IMR-90 (cell line): ENCODE measurements at regions not wholly inside any gene's neighbourhood (a gene's known extent, or its start where the extent isn't known, plus 50 kb on each side); places are given as distances from the start of the nearest gene placed in this dataset.

ENCODE experiments used
- ATAC-seq: fragments of 200-7000 bp; cut with Tn5 transposase; 2 replicates; pipeline ENCODE4 v1.9.1; 2020; ENCODE audit warnings: low read depth, mild to moderate bottlenecking, moderate library complexity
- BruUV-seq: library from RNA; stranded (reverse); fragments of 400-500 nt; replicated peaks from 2 replicates; lab custom pipeline; 2021; lab: Mats Ljungman, UMichigan
- CTCF ChIA-PET: fragments of 300-600 bp; formaldehyde crosslinking; extraction: SDS; loops from one replicate; lab custom pipeline; 2021; ENCODE audit warnings: antibody characterized with exemption; lab: Yijun Ruan, JAX
- POLR2A ChIA-PET: fragments of 300-600 bp; sonication (Branson Sonifier 250); formaldehyde crosslinking; loops from one replicate; lab custom pipeline; 2022; ENCODE audit warnings: antibody characterized with exemption; ENCODE audit not compliant: unreplicated experiment; lab: Charles Lee
- DNase-seq: peaks from one replicate; pipeline ENCODE4 v3.0.0; 2013
- H2AFZ ChIP-seq: replicated peaks from 2 replicates; pipeline ENCODE3; 2013; ENCODE audit warnings: low read length, mild to moderate bottlenecking; ENCODE audit not compliant: poor library complexity
- H2AK5ac ChIP-seq: 2 replicates; pipeline ENCODE4 v1.6.1; 2013; ENCODE audit warnings: low read depth, low read length, inconsistent platforms
- H2AK9ac ChIP-seq: replicated peaks from 2 replicates; pipeline ENCODE3; 2013; ENCODE audit warnings: mild to moderate bottlenecking, low read depth, low read length, moderate library complexity; ENCODE audit not compliant: poor library complexity
- H2BK120ac ChIP-seq: 2 replicates; pipeline ENCODE4 v1.6.1; 2013; ENCODE audit warnings: low read depth, low read length, inconsistent platforms
- H2BK15ac ChIP-seq: 3 replicates; pipeline ENCODE4 v1.6.1; 2013; ENCODE audit warnings: low read depth, low read length, inconsistent platforms
- H2BK20ac ChIP-seq: 2 replicates; pipeline ENCODE4 v1.6.1; 2013; ENCODE audit warnings: low read depth, mild to moderate bottlenecking, inconsistent platforms, low read length, moderate library complexity
- H2BK5ac ChIP-seq: 2 replicates; pipeline ENCODE4 v1.6.1; 2013; ENCODE audit warnings: mild to moderate bottlenecking, low read depth, low read length, inconsistent platforms; ENCODE audit not compliant: poor library complexity, severe bottlenecking
- H3K14ac ChIP-seq: replicated peaks from 2 replicates; pipeline ENCODE4 v1.6.1; 2013; ENCODE audit warnings: low read depth, low read length, inconsistent platforms
- H3K18ac ChIP-seq: 2 replicates; pipeline ENCODE4 v1.6.1; 2013; ENCODE audit warnings: low read depth, low read length, control low read depth
- H3K23ac ChIP-seq: 2 replicates; pipeline ENCODE4 v1.6.1; 2013; ENCODE audit warnings: low read depth, low read length, inconsistent platforms
- H3K27ac ChIP-seq: 2 replicates; pipeline ENCODE4 v1.5.1; 2013; ENCODE audit warnings: mild to moderate bottlenecking, control low read depth, low read length; ENCODE audit not compliant: insufficient read depth
- H3K27me3 ChIP-seq: 2 replicates; pipeline ENCODE4 v1.6.1; 2013; ENCODE audit warnings: low read length; ENCODE audit not compliant: control insufficient read depth, insufficient read depth
- H3K36me3 ChIP-seq: 2 replicates; pipeline ENCODE4 v1.6.1; 2013; ENCODE audit warnings: low read length, mixed read lengths; ENCODE audit not compliant: control insufficient read depth, insufficient read depth
- H3K4ac ChIP-seq: 2 replicates; pipeline ENCODE4 v1.6.1; 2013; ENCODE audit warnings: low read depth, low read length, inconsistent platforms
- H3K4me1 ChIP-seq: 2 replicates; pipeline ENCODE4 v1.6.1; 2013; ENCODE audit warnings: low read length, mixed read lengths; ENCODE audit not compliant: control insufficient read depth, insufficient read depth
- H3K4me2 ChIP-seq: 2 replicates; pipeline ENCODE4 v1.6.1; 2013; ENCODE audit warnings: low read depth, mild to moderate bottlenecking, control low read depth, low read length, moderate library complexity
- H3K4me3 ChIP-seq: 2 replicates; pipeline ENCODE4 v1.5.1; 2013; ENCODE audit warnings: low read depth, mild to moderate bottlenecking, control low read depth, low read length, moderate library complexity; ENCODE audit not compliant: insufficient read depth
- H3K56ac ChIP-seq: 2 replicates; pipeline ENCODE4 v1.6.1; 2013; ENCODE audit warnings: low read length, inconsistent platforms; ENCODE audit not compliant: insufficient read depth; ENCODE audit errors: extremely low read depth
- H3K79me1 ChIP-seq, 2 experiments: 2 replicates each; pipeline ENCODE4 v1.6.1; 2013; ENCODE audit warnings: low read length in 2 of 2, inconsistent platforms in 1 of 2, low read depth in 1 of 2
- H3K9ac ChIP-seq: 2 replicates; pipeline ENCODE4 v1.6.1; 2013; ENCODE audit warnings: low read depth, low read length, control low read depth
- H3K9me1 ChIP-seq: 2 replicates; pipeline ENCODE4 v1.6.1; 2013; ENCODE audit warnings: low read length, inconsistent platforms; ENCODE audit not compliant: insufficient read depth
- H3K9me3 ChIP-seq: 2 replicates; pipeline ENCODE4 v1.6.1; 2013; ENCODE audit warnings: low read length; ENCODE audit not compliant: control insufficient read depth, insufficient read depth
- H4K20me1 ChIP-seq: 2 replicates; pipeline ENCODE4 v1.6.1; 2013; ENCODE audit warnings: low read length, inconsistent platforms; ENCODE audit not compliant: insufficient read depth
- H4K5ac ChIP-seq: 2 replicates; pipeline ENCODE4 v1.6.1; 2013; ENCODE audit warnings: mild to moderate bottlenecking, low read depth, low read length, control low read depth
- H4K8ac ChIP-seq, 2 experiments: 2 replicates each; pipeline ENCODE4 v1.6.1; 2013; ENCODE audit warnings: low read depth in 2 of 2, low read length in 2 of 2, control low read depth in 1 of 2, inconsistent platforms in 1 of 2
- H4K91ac ChIP-seq: 2 replicates; pipeline ENCODE4 v1.6.1; 2013; ENCODE audit warnings: low read depth, low read length, inconsistent platforms; ENCODE audit not compliant: insufficient read depth
- BHLHE40 ChIP-seq: fragments of 150-350 bp; IDR thresholded peaks from 2 replicates; pipeline ENCODE4 v1.6.1; 2016; ENCODE audit warnings: mild to moderate bottlenecking, low read depth, low read length
- CEBPB ChIP-seq: IDR thresholded peaks from 2 replicates; pipeline ENCODE4 v1.6.1; 2012; ENCODE audit warnings: low read depth, low read length, improper control_type of control experiment
- CHD1 ChIP-seq: IDR thresholded peaks from 2 replicates; pipeline ENCODE4 v1.6.1; 2012; ENCODE audit warnings: low read depth, low read length, improper control_type of control experiment
- FOS ChIP-seq: fragments of 150-350 bp; IDR thresholded peaks from 2 replicates; pipeline ENCODE4 v1.6.1; 2016; ENCODE audit warnings: low read depth, low read length
- MAFK ChIP-seq: IDR thresholded peaks from 2 replicates; pipeline ENCODE4 v1.6.1; 2012; ENCODE audit warnings: low read depth, low read length, improper control_type of control experiment
- MAZ ChIP-seq: IDR thresholded peaks from 2 replicates; pipeline ENCODE4 v1.6.1; 2012; ENCODE audit warnings: low read depth, mild to moderate bottlenecking, low read length, improper control_type of control experiment, moderate library complexity, borderline replicate concordance
- MXI1 ChIP-seq: IDR thresholded peaks from 2 replicates; pipeline ENCODE4 v1.6.1; 2012; ENCODE audit warnings: low read depth, mild to moderate bottlenecking, low read length, moderate library complexity, borderline replicate concordance
- NFE2L2 ChIP-seq: fragments of 150-350 bp; IDR thresholded peaks from 2 replicates; pipeline ENCODE4 v1.6.1; 2016; ENCODE audit warnings: low read depth, mild to moderate bottlenecking, low read length
- RAD21 ChIP-seq: IDR thresholded peaks from 2 replicates; pipeline ENCODE4 v1.6.1; 2012; ENCODE audit warnings: low read length, improper control_type of control experiment
- RCOR1 ChIP-seq: IDR thresholded peaks from 2 replicates; pipeline ENCODE4 v1.6.1; 2012; ENCODE audit warnings: mild to moderate bottlenecking, low read length, improper control_type of control experiment; ENCODE audit not compliant: insufficient replicate concordance
- RFX5 ChIP-seq: IDR thresholded peaks from 2 replicates; pipeline ENCODE4 v1.8.0; 2012; ENCODE audit warnings: low read depth, mild to moderate bottlenecking, low read length, moderate library complexity
- SMC3 ChIP-seq: fragments of 150-350 bp; IDR thresholded peaks from 2 replicates; pipeline ENCODE4 v1.6.1; 2016; ENCODE audit warnings: low read depth, mild to moderate bottlenecking, antibody characterized with exemption, low read length, moderate library complexity
- whole genome bisulfite sequencing, 2 experiments: methylation state at CpG; one replicate each; pipeline versions ENCODE4 v1.1.5 to v1.1.7; 2013; ENCODE audit warnings: missing lambda C conversion rate in 2 of 2; ENCODE audit not compliant: insufficient read length in 1 of 2; ENCODE audit errors: extremely low coverage in 2 of 2; 5-methylcytosine and 5-hydroxymethylcytosine counted together
- dilution Hi-C: fragments of 300-500 bp; cut with HindIII; formaldehyde crosslinking; loops from one replicate; pipeline ENCODE4 v1.14.3; 2018; ENCODE audit warnings: low sequenced_read_pairs; ENCODE audit not compliant: unreplicated experiment
- in situ Hi-C: fragments of 300-500 bp; cut with MboI; formaldehyde crosslinking; loops from 3 replicates; pipeline ENCODE4 v1.14.3; 2019; ENCODE audit warnings: low sequenced_read_pairs, inconsistent platforms, mixed read lengths
- intact Hi-C: fragments of 100-400 bp; cut with micrococcal nuclease; formaldehyde crosslinking; loops from 2 replicates; pipeline ENCODE4 v1.10.0; 2022
- TF ChIP-seq, protein P1 (sequence below): conservative IDR thresholded peaks from 2 replicates; pipeline ENCODE4 v1.5.1; 2012; ENCODE audit warnings: mild to moderate bottlenecking, low read depth, low read length, improper control_type of control experiment
- TF ChIP-seq, protein P2 (sequence below): fragments of 150-350 bp; IDR thresholded peaks from 2 replicates; pipeline ENCODE4 v1.6.1; 2016; ENCODE audit warnings: low read depth, mild to moderate bottlenecking, low read length, moderate library complexity, borderline replicate concordance
- TF ChIP-seq, protein P3 (sequence below): fragments of 150-350 bp; IDR thresholded peaks from 2 replicates; pipeline ENCODE4 v1.6.1; 2017; ENCODE audit warnings: mild to moderate bottlenecking, antibody characterized with exemption, low read length, low read depth

DNA sequence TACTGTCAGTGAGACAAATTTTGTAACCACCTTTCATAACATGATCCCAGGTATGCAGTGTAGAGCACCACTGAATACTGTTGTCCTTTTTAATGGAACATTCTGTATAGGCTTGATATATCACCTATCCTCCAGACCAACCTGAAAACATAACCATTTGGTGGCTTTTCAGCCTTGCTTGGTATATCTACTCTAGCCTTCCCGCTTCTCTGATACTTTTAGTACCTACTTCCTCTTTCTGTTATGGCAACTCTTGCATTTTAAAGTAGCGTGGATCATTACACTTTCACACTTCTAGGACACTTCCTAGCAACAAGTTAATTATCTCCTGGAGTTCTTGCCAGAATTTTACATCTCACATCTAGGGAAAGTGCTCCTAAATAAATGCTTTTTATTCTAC is 226.6 kb upstream of the ROBO1 start:
- Histone ChIP-seq H2BK120ac (no peak overlapping the region), H4K20me1 (no peaks in the 10 kb centered on the region), H4K5ac (no peak overlapping the region), H3K27ac (no peak overlapping the region), H2AK5ac (no peak overlapping the region), H2BK5ac (no peak overlapping the region), H2AFZ (no peak overlapping the region), H4K91ac (no peak overlapping the region), H4K8ac (no peak overlapping the region), H2AK9ac (no peak overlapping the region), H3K79me1 (no peaks in the 10 kb centered on the region), H3K23ac (no peak overlapping the region), H2BK15ac (no peak overlapping the region), H3K14ac (no peak overlapping the region), H3K56ac (no peak overlapping the region), H3K9me3 (no peaks in the 10 kb centered on the region), H3K4ac (no peak overlapping the region), H3K9me1 (no peaks in the 10 kb centered on the region), H3K27me3 (no peaks in the 10 kb centered on the region), H2BK20ac (no peak overlapping the region), H3K9ac (no peak overlapping the region), H3K4me2 (no peak overlapping the region), H3K4me1 (no peaks in the 10 kb centered on the region), H3K4me3 (no peak overlapping the region), H3K36me3 (no peaks in the 10 kb centered on the region), H3K18ac (no peak overlapping the region)
- BruUV-seq = no TSS peak
- dilution Hi-C loops (no loop called here), intact Hi-C loops (no loop called here), in situ Hi-C loops (no loop called here)
- ChIA-PET POLR2A (no interaction called here), CTCF (no interaction called here)
- DNase-seq = no peak
- 67% methylated on average over 1 of the region's 2 CpGs; no CpG with 5 or more reads in 1 of the 2 experiments for WGBS, 2 experiments
- TF ChIP-seq NFE2L2 (no peak), CEBPB (no peak), RAD21 (no peak), MXI1 (no peak), SMC3 (no peak), FOS (no peak), MAZ (no peak), RCOR1 (no peak), MAFK (no peak), CHD1 (no peak), BHLHE40 (no peak), RFX5 (no peak)
- TF ChIP-seq, protein P1, sequence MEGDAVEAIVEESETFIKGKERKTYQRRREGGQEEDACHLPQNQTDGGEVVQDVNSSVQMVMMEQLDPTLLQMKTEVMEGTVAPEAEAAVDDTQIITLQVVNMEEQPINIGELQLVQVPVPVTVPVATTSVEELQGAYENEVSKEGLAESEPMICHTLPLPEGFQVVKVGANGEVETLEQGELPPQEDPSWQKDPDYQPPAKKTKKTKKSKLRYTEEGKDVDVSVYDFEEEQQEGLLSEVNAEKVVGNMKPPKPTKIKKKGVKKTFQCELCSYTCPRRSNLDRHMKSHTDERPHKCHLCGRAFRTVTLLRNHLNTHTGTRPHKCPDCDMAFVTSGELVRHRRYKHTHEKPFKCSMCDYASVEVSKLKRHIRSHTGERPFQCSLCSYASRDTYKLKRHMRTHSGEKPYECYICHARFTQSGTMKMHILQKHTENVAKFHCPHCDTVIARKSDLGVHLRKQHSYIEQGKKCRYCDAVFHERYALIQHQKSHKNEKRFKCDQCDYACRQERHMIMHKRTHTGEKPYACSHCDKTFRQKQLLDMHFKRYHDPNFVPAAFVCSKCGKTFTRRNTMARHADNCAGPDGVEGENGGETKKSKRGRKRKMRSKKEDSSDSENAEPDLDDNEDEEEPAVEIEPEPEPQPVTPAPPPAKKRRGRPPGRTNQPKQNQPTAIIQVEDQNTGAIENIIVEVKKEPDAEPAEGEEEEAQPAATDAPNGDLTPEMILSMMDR = no peak
- TF ChIP-seq, protein P2, sequence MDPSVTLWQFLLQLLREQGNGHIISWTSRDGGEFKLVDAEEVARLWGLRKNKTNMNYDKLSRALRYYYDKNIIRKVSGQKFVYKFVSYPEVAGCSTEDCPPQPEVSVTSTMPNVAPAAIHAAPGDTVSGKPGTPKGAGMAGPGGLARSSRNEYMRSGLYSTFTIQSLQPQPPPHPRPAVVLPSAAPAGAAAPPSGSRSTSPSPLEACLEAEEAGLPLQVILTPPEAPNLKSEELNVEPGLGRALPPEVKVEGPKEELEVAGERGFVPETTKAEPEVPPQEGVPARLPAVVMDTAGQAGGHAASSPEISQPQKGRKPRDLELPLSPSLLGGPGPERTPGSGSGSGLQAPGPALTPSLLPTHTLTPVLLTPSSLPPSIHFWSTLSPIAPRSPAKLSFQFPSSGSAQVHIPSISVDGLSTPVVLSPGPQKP = no peak
- TF ChIP-seq, protein P3, sequence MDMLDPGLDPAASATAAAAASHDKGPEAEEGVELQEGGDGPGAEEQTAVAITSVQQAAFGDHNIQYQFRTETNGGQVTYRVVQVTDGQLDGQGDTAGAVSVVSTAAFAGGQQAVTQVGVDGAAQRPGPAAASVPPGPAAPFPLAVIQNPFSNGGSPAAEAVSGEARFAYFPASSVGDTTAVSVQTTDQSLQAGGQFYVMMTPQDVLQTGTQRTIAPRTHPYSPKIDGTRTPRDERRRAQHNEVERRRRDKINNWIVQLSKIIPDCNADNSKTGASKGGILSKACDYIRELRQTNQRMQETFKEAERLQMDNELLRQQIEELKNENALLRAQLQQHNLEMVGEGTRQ = no peak
- ATAC-seq = no peak
